DND-41 (cell line): ENCODE measurements at regions not wholly inside any gene's neighbourhood (a gene's known extent, or its start where the extent isn't known, plus 50 kb on each side); places are given as distances from the start of the nearest gene placed in this dataset.

Experiments used
- EZH2 ChIP-seq: IDR thresholded peaks from 3 replicates; pipeline ENCODE4 v1.6.1; 2012; ENCODE audit warnings: borderline replicate concordance, low read depth, mild to moderate bottlenecking, moderate library complexity, low read length, inconsistent platforms; ENCODE audit not compliant: severe bottlenecking
- TF ChIP-seq, protein P1 (sequence below): IDR thresholded peaks from 2 replicates; pipeline ENCODE4 v1.5.1; 2012; ENCODE audit warnings: borderline replicate concordance, low read length, moderate library complexity, mild to moderate bottlenecking; ENCODE audit not compliant: poor library complexity, severe bottlenecking; ENCODE audit errors: extremely low read depth

GRCh38 chr6:139858429-139858828, 484.0 kb upstream of the CITED2 start:
- TF ChIP-seq EZH2, result no peak
- TF ChIP-seq, protein P1, sequence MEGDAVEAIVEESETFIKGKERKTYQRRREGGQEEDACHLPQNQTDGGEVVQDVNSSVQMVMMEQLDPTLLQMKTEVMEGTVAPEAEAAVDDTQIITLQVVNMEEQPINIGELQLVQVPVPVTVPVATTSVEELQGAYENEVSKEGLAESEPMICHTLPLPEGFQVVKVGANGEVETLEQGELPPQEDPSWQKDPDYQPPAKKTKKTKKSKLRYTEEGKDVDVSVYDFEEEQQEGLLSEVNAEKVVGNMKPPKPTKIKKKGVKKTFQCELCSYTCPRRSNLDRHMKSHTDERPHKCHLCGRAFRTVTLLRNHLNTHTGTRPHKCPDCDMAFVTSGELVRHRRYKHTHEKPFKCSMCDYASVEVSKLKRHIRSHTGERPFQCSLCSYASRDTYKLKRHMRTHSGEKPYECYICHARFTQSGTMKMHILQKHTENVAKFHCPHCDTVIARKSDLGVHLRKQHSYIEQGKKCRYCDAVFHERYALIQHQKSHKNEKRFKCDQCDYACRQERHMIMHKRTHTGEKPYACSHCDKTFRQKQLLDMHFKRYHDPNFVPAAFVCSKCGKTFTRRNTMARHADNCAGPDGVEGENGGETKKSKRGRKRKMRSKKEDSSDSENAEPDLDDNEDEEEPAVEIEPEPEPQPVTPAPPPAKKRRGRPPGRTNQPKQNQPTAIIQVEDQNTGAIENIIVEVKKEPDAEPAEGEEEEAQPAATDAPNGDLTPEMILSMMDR, result no peak
